ENCODE measurements at regions not wholly inside any gene's neighbourhood (a gene's known extent, or its start where the extent isn't known, plus 50 kb on each side); places are given as distances from the start of the nearest gene placed in this dataset.

DNA sequence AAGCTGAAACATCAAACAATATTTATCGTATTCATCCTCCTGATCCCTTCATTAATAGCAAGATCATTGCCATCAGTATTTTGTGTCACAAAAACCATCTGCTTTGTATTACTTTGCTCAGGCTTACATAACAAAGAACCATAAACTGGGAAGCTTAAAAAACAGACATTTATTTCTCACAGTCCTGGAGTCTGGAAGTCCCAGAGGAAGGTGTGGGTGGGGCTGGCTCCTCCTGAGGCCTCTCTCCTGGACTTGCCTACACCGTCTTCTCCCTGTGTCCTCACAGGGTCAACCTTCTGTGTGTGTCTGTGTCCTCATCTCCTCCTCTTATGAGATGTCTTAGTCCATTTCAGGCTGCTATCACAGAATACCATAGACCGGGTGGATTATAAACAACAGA, 61.3 kb upstream of the MXRA5 start:
- H3K27ac ChIP-seq: no peak overlapping the region
- TF ChIP-seq, protein P1, sequence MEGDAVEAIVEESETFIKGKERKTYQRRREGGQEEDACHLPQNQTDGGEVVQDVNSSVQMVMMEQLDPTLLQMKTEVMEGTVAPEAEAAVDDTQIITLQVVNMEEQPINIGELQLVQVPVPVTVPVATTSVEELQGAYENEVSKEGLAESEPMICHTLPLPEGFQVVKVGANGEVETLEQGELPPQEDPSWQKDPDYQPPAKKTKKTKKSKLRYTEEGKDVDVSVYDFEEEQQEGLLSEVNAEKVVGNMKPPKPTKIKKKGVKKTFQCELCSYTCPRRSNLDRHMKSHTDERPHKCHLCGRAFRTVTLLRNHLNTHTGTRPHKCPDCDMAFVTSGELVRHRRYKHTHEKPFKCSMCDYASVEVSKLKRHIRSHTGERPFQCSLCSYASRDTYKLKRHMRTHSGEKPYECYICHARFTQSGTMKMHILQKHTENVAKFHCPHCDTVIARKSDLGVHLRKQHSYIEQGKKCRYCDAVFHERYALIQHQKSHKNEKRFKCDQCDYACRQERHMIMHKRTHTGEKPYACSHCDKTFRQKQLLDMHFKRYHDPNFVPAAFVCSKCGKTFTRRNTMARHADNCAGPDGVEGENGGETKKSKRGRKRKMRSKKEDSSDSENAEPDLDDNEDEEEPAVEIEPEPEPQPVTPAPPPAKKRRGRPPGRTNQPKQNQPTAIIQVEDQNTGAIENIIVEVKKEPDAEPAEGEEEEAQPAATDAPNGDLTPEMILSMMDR (IDR thresholded peaks at IDR 0.05; ENCODE audit: low read depth, low read length): no peak
- no peak for DNase-seq (ENCODE audit: low read depth in 1 of 2, low spot score in 1 of 2)

DNA sequence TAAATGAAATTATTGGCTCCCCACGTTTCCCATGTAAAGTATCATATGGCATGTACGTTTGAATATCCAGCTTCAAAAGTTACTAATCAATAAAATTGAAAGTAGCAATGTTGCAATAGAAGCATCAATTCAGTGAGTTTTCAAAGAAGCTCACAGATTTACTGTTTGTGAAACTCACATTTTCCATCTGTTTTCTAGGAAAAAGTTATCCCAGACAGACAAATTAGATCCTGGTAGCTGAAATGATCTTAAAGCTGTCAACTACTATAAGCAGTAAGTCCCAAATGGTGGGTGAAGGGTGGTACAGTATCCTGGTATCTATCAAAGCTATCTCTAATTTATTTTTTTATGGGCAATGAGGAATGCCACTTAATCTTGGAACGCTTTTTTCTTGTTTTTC, 60.7 kb upstream of the MXRA5 start:
- TF ChIP-seq, protein P1 (IDR thresholded peaks at IDR 0.05; ENCODE audit: low read depth, low read length): no peak
- H3K27me3 ChIP-seq: no peaks in the 10 kb centered on the region

More for the DNA sequence above, 61.3 kb upstream of the MXRA5 start:
- Histone ChIP-seq H3K4me1 (ENCODE audit: low read depth) (no peaks in the 10 kb centered on the region), H3K27me3 (no peaks in the 10 kb centered on the region), H3K4me3 (no peak overlapping the region), H3K9me3 (ENCODE audit: low read depth) (no peaks in the 10 kb centered on the region), H3K36me3 (no peaks in the 10 kb centered on the region)

DNA sequence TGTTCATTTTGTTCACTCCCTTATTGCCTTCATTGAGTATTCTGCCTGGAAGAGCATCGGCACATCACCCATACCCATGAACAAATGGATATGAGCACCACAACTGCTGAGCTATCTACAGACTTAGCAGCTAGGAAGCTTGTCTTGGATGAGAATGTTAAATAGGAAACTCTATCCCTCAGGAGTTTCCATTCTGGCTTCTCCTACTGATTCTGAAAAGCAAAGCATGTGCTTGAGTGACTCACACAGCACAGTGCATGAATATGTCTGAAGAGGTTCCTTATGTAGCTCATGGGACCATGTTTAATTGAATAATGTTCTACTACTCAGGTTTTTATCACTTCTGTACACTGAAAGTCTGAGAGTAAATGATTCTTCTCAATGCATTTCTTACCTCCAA, 57.3 kb upstream of the MXRA5 start:
- no peaks in the 10 kb centered on the region for H3K36me3 ChIP-seq
- H3K27me3 ChIP-seq: no peaks in the 10 kb centered on the region
- TF ChIP-seq, protein P1 (IDR thresholded peaks at IDR 0.05; ENCODE audit: low read depth, low read length): no peak
- DNase-seq (ENCODE audit: low read depth in 1 of 2, low spot score in 1 of 2): peak in 1 of 2 donors; percentile 6
- no peaks in the 10 kb centered on the region for H3K9me3 ChIP-seq (ENCODE audit: low read depth)
- H3K4me1 ChIP-seq (ENCODE audit: low read depth): no peaks in the 10 kb centered on the region
- H3K27ac ChIP-seq: no peak overlapping the region
- no peak overlapping the region for H3K4me3 ChIP-seq

More for the DNA sequence above, 60.7 kb upstream of the MXRA5 start:
- H3K9me3 ChIP-seq (ENCODE audit: low read depth): no peaks in the 10 kb centered on the region
- H3K36me3 ChIP-seq: no peaks in the 10 kb centered on the region
- H3K4me1 ChIP-seq (ENCODE audit: low read depth): no peaks in the 10 kb centered on the region
- no peak overlapping the region for H3K4me3 ChIP-seq
- no peak overlapping the region for H3K27ac ChIP-seq
- no peak for DNase-seq (ENCODE audit: low read depth in 1 of 2, low spot score in 1 of 2)
